GM19351 (cell line): ENCODE measurements at regions not wholly inside any gene's neighbourhood (a gene's known extent, or its start where the extent isn't known, plus 50 kb on each side); places are given as distances from the start of the nearest gene placed in this dataset.

Source experiments
- ATAC-seq: cut with Tn5 transposase; IDR thresholded peaks from one replicate; pipeline ENCODE4 v1.9.1; 2021; ENCODE audit warnings: mild to moderate bottlenecking, moderate library complexity; ENCODE audit not compliant: unreplicated experiment

DNA sequence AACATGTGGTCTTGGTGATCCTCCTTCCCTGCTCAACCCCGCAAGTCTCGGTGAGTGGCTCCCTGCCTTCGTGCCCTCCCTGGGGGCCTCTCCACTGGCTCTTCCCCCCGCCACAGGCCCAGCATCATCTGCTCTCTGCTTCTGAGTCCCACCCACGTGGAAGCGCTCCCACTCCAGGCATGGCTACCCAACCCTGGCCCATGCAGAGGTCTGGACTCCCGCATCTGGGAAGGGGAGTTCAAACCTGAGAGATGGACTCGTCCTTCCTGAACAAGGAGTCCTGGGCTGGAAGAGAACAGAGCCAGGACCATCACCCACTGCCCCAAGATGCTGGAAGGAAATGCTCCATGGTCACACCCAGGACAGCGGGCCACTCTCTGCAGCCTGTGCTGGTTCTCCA is 90.8 kb downstream of the DHCR7 start:
- ATAC-seq = no peak

DNA sequence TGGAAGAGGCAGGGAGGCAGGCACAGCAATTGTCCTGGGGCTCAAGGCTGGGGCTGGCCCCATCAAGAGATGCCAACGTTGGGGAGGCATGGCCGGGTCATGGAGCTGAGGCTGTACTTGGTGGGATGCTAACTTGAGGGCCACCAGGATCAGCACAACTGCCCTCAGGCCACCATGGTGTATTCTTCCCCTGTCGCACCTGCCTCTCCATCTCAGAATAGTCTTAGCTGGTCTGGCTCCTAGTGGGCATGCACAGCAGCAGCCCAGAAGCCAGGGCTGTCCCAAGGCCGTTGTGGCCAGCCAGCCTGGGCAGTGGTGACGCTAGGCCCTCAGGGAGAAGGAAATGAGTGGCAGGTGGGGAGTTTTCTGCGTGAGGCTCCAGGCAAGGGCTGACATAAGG is 91.3 kb downstream of the DHCR7 start:
- no peak for ATAC-seq

DNA sequence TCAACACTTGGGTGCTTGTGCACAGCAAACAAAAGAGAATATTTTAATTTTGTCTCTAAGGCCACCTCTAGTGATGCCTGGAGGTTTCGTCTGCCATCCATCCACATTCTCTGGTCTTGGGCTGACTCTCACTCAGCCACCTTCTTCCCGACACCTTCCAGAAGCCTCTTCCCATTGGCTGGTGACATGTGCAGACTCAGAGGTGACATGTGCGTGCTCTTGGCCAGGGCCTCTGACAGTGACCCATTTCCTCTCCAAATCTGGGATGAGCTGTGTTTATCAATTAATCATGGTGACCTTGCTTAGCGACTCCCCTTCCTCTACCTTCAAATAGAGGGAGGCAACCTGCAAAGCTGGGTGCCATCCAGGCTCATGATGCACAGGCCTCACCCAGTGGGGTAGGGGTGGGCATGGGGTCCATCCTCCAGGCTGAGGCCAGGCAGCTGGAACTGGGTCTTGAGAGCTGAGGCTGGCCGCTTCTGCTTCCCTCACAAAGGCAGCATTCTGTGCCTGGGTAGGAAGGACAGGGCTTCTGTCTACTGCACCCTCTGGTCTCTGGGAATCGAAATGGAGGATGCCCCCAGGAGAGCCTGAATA is 91.8 kb downstream of the DHCR7 start:
- ATAC-seq = no peak

DNA sequence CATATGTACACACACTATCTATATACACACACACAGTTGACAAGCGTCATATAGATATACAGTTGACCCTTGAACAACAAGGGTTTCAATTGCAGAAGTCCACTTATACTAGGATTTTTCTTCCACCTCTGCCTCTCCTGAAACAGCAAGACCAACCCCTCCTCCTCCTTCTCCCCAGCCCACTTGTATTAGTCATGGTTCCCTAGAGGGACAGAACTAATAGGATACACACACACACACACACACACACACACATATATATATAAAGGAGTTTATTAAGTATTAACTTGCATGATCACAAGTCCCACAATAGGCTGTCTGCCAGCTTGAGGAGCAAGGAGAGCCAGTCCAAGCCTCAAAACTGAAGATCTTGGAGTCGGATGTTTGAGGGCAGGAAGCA is 92.9 kb downstream of the DHCR7 start:
- ATAC-seq = no peak

DNA sequence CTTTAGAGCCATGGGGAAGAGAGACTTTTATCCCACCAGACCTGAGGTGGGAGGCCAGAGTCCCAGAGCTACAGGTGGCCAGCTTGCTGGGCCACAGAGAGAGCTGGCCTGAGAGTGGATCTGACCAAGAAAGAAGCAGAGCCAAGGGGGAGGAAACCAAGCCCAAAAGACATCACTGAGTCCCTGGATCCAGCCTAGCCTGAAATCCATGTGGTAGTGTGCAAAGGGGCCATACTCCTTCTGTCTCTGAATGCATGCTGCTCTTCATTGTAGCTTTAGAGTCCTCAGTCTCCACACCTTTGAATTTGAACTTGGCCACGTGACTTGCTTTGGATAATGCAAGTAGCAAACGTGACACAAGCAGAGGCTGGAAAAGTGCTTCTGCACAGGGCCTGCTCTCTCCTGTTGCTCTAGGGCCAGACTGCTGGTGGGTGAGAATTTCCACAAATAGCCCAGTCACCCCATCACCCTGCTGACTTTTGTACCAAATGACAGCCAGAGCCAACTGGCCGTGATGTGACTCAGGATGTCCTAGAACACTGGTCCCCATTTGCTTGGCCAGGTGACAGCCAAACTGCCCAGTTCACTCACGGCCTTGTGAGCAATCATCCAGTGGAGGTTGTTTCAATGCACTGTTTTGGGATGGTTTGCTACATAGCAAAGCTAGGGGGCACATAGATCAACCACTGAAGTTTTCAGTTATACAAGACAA is 93.6 kb downstream of the DHCR7 start:
- no peak for ATAC-seq

DNA sequence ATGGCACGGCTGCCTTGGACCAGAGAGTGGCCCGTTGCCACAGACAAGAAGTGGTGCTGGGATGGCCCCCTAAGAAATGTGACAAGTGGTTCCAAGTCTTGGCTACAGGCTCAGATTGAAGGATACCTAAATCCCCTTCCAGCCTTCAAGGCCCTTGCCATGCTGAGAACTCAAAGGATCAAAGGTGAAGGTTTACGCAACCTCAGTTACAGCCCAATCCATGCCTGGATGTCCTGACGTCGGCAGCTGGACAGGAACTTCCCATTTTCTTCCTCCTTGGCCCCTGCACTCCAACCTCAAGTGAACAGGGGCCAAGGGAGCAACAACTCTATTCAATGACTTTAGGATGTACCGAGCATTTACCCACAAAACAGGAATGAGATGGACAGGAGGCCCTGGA is 95.4 kb downstream of the DHCR7 start:
- ATAC-seq = no peak

DNA sequence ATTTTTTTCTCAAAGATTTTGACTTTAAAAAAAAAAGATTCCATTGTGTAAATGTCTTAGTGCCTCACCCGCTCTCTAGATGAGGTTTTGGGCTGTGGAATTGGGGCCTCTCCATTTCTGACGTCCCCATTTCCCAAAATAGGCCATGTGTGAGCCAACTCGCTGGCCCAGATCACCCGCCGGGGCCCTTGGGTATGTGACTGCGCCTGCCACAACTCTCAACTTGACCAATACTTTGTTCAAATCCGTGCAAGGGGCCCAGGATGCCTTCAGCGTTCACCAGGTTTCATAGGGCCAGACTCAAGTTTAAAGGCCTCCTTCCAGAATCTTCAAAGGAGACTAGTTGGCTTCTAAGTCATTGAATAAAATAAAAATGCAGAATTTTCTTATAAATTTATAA is 96.0 kb downstream of the DHCR7 start:
- ATAC-seq = no peak

DNA sequence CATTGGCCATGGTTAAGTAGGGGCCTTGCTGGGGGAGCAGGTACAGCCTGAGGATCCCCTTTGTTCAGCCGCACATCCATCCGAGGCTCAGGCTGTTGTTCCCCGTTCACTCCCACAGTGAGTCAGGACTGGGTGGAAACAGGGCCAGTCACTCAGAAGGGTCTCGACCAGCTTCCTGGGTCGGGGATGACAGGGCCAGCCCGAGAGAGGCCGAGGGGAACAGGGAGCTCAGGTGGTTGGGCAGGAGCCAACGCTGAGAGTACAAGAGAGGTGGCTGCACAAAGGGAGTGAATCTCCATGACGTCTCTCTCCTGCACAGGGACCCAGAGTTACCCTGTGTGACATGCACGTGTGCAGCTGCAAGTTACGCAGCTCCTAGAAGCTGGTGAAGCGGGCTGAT is 97.2 kb upstream of the SHANK2 start:
- ATAC-seq = no peak

DNA sequence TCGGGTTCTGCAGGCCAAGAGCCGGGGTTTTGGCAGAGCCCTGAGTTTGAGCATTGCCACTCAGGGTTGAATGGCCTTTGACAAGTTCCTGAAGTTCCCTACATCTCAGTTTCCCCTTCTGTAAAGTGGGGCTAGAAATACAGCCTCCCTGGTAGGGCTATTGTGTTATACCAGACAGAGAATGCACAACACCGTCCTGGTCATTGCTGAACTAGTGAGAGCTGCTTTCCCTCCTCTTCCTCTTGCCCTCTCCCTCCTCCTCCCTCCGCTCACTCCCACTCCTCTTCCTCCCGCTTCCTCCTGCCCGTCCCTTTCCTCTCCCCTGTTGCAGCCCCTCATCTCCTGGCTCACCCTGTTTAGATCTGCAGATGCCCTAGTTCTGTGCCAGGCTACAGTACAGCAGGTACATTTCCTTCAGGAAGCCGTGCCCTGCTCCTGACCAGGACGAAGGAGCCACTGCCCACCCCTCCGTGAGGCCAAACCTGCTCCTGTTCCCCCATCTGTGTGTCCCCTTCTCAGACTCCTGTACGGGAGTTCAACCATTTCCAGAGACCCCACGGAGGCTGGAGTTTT is 91.5 kb upstream of the SHANK2 start:
- ATAC-seq = no peak

DNA sequence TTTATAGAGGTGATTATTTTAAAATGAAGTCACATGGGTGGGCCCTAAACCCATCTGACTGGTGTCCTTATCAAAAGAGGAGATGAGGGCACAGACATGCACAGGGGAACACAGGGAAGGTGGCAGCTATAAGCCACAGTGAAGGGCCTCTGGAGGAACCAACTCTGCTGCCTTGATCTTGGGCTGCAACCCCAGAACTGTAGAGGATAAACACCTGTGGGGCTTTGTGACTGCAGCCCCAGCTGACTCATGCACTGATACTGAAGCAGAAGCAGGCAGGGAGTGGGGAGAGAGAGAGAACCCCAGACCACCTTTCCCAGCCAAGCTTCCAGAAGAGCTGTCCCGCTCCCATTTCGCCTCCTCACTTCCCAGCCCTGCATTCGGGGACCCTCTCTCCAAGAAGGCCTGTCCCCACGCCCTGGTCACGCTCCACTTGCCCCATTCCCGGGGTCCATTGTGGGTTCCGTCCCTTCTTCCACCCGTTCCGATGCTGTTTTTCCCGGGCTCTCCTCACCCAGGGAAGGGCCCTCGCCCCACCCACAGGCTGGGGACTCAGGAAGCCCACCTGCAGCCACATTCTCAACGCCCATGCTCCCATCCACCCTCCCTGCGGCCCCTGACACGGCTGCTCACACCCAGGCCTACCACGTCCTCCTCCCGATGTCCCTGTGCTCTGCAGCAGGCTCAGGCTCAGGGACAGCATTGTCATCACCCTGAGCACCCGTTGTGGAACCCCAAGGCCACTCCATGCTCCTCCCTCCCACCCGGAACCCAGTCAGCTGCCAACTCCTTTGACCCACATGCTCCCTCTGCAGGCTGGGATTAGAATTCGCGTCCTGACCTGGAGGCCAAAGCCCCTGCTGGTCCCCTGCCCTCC is 90.8 kb upstream of the SHANK2 start:
- no peak for ATAC-seq

DNA sequence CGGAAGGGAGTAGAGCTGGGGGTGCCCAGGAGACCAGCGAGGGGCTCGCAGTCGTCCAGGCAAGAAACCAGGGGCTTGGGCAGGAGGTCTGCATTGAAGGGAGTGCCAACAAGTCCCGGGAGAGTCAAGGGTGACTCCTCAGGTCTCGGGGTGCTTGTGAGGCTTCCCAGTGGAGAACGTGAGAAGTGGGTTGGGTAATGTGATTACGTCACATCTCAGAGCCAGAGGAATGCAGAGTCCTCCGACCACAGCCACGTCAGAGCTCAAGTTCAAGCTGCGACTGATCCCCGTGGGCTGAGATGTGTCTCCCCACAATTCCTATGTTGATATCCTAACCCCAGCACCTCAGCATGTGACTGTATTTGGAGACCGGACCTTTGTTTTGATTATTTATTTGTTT is 89.7 kb upstream of the SHANK2 start:
- ATAC-seq = no peak

DNA sequence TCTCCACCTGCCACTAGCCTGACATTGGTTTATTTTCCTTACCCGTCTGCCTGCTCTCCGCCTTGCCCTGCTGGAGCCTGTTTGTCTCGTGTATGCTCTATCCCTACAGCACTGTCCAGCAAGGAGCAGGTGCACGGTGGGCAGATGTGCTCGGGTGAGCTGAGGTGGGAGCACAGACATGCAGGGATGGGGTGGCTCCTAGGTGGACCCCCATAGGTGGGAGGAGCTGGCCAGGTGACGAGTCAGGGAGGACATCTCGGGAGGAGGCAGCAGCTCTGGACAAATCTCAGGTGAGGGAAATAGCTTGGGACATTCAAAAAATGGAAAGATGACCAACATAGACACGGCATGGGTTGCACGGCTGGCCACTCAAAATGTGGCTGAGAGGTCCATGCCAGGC is 89.2 kb upstream of the SHANK2 start:
- no peak for ATAC-seq

DNA sequence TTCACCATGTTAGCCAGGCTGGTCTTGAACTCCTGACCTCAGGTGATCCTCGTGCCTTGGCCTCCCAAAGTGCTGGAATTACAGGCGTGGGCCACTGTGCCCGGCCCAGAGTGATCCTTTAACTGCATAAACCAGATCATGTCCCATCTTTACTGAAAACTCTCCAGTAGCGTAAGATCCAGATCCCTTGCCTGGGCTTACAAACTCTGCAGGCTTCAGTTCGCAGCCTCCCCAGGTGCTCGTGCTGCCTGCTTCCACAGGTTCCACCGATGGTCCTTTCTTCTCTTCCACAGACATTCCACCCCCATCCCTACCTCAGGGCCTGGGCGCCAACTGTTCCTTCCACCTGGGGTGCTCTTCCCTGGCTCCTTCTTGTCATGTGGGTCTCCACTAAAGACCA is 88.8 kb upstream of the SHANK2 start:
- ATAC-seq = no peak

DNA sequence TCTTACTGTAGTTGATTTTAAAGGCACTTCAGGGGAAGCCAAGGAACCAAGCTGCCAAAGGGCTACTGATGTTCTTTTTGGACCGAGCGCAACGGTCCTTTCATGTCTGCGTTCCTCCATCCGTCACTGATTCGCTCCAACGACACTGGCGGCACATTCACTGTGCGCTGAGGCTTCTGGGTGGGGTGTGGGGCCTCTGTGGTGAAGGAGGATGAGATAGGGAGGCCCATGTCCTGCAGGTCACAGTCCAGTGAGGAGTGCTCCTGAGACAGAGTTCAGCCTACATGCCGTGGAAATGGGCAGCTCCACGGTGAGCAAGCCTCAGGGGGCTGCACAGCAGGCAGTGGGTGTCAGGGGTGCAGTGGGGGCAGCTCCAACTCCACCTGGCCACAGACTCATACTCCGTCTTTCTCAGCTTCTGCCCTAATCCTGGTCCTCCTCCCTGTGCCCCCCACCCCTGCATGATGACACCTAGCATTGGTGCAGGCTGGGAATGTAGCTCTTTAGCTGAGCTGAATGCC is 87.8 kb upstream of the SHANK2 start:
- ATAC-seq = no peak

DNA sequence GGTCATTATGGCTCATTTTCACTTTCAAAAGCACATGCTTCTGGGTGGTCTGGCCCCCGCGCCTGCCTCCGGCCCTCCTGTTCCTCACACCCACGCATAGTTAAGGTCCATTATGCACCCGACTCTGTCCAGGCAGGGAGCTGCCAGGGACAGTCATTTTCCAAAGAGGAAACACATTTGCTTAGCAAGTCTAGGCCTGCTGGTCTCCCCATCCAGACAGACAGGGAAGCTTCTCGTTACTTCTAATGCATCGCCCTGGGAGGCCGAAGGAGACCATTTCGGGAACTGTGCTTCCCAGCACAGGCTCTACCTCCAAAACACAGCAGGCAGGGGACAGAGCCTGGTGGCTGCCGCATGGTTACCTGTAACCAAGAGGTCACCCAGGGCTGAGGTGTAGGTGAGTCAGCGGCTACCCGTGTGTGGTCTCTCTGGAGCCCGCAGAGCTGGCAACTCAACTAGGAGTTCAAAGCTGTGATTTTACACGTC is 87.1 kb upstream of the SHANK2 start:
- no peak for ATAC-seq

DNA sequence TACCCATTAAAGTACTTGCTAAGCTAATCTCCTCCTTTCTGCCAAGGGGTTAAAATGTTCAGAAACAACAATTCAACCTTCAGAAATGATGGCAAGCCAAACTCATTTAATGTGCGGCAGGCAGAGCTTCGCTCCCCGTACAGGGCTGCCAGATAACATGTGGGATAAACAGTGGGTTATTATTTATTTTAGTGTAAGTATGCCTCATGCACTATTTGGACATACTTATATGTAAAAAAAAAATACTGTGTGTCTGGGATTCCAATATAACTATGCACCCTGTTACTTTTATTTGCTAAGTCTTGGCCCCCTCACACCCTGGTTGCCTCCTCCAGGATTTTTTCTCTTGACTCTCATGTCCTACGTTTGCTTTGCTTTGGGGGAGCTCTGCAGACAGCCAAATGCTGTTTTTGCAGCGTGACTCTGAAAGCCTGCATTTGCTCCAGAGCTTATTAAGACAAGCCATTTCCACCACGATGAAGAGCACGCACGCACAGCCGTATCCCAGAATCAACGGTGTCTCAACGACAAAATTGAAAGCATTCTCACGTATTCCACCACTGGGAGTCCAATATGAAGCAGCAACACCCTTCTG is 86.5 kb upstream of the SHANK2 start:
- ATAC-seq = no peak

DNA sequence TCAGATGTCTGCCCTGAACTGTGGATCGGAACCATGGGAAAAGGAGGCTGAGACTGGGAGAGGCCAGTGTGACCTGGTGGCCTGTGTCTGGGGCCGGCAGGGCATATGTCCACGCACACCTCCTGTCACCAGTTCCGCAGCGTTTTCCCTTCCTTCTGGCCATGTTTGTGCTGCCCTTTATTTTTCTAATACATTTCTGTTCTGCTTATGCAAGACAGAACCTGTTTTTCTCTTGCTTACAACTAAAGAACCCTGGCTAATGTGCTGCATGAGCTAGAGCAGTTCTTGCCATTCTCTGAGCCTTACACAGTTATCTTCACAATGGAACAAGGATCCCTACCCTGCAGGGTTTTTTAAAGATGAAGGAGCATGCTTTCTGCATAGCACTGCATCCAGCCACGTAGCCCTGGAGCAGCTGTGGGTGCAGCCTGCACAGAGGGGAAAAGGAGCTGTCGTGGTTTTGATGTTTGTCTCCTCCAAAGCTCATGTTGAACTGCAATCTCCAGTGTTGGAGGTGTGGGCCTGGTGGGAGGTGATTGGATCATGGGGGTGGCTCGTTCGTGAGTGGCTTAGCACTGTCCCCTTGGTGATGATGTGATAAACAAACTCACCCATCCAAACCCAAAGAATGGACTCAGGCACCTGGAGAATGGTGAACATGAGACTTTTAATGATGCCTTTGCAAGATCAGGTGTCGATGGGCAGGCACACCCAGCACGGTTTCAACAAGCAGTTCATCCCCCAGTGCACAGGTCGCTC is 84.8 kb upstream of the SHANK2 start:
- no peak for ATAC-seq

DNA sequence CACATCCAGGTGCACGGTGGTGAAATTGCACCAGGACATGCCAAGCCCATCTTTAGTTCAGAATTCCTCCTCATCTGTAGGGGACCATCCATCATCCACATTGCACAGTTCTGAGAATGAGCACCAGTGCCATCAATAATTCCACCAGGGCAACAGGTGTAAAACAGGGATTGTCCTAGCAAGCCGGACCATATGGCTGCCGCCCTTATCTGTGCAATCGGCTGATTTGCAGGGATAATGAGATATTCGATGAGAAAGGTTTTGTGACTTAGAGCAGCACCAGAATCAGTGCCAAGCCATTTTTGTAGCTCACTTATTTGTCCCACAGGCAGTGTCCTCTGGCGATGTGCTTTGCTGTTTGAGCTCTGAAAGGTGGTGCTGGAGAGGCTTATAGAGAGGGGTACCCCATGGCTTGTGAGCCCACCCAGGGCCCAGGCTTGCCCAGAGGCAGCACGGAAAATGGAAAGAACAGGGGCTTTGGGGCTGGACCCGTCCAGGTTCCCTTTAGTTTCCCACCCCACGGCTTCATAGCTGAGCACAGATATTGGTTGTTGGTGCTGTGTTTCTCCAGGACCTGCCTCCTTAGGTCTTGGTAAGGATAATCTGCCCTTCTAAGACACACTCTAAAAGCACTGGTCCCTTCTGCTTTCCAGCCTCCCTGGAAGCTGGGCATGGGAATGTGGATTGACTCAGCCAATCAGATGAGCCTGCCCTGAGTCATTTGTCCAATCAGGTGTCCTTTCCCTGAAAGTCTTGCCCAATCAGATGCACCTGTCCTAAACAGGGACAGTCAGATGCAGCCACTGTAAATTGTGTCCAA is 84.0 kb upstream of the SHANK2 start:
- ATAC-seq = no peak

DNA sequence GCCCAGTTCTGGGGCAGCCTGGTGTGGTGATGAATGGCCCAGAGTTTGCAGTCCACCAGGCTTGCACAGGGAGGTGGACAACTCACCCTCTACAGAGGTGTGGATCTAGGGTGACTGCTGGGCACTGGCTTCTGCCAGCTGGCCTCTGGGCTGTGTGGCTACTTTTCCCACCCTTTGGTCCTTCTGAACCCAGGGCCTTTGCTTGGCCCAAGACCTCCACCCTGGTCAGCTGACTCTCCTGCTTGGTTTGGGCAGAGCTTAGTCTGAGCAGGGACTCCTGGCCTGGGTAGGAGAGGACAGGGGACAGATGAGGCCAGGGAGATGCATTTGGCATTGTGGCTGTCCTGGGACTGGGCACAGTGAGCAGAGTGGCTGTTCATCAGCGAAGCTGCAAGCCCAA is 83.0 kb upstream of the SHANK2 start:
- ATAC-seq = no peak
